ENCODE measurements at regions not wholly inside any gene's neighbourhood (a gene's known extent, or its start where the extent isn't known, plus 50 kb on each side); places are given as distances from the start of the nearest gene placed in this dataset.

- H3K27me3 ChIP-seq (ENCODE audit: insufficient read depth, low read length, poor library complexity, severe bottlenecking): no peaks in the 10 kb centered on the region
- no peaks in the 10 kb centered on the region for H3K9me2 ChIP-seq (replicated peaks; ENCODE audit: low read depth, low read length)
- H3K4me2 ChIP-seq (ENCODE audit: low read depth, low read length, poor library complexity, severe bottlenecking): no peak overlapping the region
- H3K9me3 ChIP-seq (ENCODE audit: insufficient read depth, low read depth, low read length): no peaks in the 10 kb centered on the region
- TF ChIP-seq CTCF (conservative IDR thresholded peaks at IDR 0.05; ENCODE audit: low read length) (no peak), EZH2phosphoT487 (IDR thresholded peaks at IDR 0.05; ENCODE audit: borderline replicate concordance) (no peak)
- H3K79me2 ChIP-seq (ENCODE audit: insufficient read depth, low read length): no peaks in the 10 kb centered on the region
- H3K4me3 ChIP-seq (ENCODE audit: low read length, poor library complexity, severe bottlenecking): no peak overlapping the region
- H2AFZ ChIP-seq (ENCODE audit: low read length): no peak overlapping the region
- H3F3A ChIP-seq (ENCODE audit: low read depth): no peaks in the 10 kb centered on the region
- no peaks in the 10 kb centered on the region for H3K36me3 ChIP-seq (ENCODE audit: insufficient read depth, low read length)
- no peaks in the 10 kb centered on the region for H4K20me1 ChIP-seq (ENCODE audit: insufficient read depth, low read length, poor library complexity, severe bottlenecking)
- no peak overlapping the region for H3K9ac ChIP-seq (ENCODE audit: low read depth, low read length, poor library complexity, severe bottlenecking)
- no peaks in the 10 kb centered on the region for H3K4me1 ChIP-seq (ENCODE audit: insufficient read depth, low read length, poor library complexity, severe bottlenecking)
Observed at GRCh38 chr4:176945334-176945733, 152.6 kb upstream of the VEGFC start.

- no peaks in the 10 kb centered on the region for H3K4me1 ChIP-seq (ENCODE audit: insufficient read depth, low read length, poor library complexity, severe bottlenecking)
- no peak overlapping the region for H3K4me2 ChIP-seq (ENCODE audit: low read depth, low read length, poor library complexity, severe bottlenecking)
- TF ChIP-seq CTCF (conservative IDR thresholded peaks at IDR 0.05; ENCODE audit: low read length) (no peak), EZH2phosphoT487 (IDR thresholded peaks at IDR 0.05; ENCODE audit: borderline replicate concordance) (no peak)
- H3K36me3 ChIP-seq (ENCODE audit: insufficient read depth, low read length): no peaks in the 10 kb centered on the region
- no peaks in the 10 kb centered on the region for H4K20me1 ChIP-seq (ENCODE audit: insufficient read depth, low read length, poor library complexity, severe bottlenecking)
- H3K79me2 ChIP-seq (ENCODE audit: insufficient read depth, low read length): no peaks in the 10 kb centered on the region
- H3K9ac ChIP-seq (ENCODE audit: low read depth, low read length, poor library complexity, severe bottlenecking): no peak overlapping the region
- no peak overlapping the region for H3K4me3 ChIP-seq (ENCODE audit: low read length, poor library complexity, severe bottlenecking)
- H3F3A ChIP-seq (ENCODE audit: low read depth): no peaks in the 10 kb centered on the region
- no peak overlapping the region for H2AFZ ChIP-seq (ENCODE audit: low read length)
- H3K27me3 ChIP-seq (ENCODE audit: insufficient read depth, low read length, poor library complexity, severe bottlenecking): no peaks in the 10 kb centered on the region
- no peaks in the 10 kb centered on the region for H3K9me3 ChIP-seq (ENCODE audit: insufficient read depth, low read depth, low read length)
- no peaks in the 10 kb centered on the region for H3K9me2 ChIP-seq (replicated peaks; ENCODE audit: low read depth, low read length)
Observed at GRCh38 chr4:176949029-176949428, 156.3 kb upstream of the VEGFC start.

- Histone ChIP-seq H3K4me2 (ENCODE audit: low read depth, low read length, poor library complexity, severe bottlenecking) (no peak overlapping the region), H3K36me3 (ENCODE audit: insufficient read depth, low read length) (no peaks in the 10 kb centered on the region), H3K9ac (ENCODE audit: low read depth, low read length, poor library complexity, severe bottlenecking) (no peak overlapping the region), H2AFZ (ENCODE audit: low read length) (no peak overlapping the region), H3K27me3 (ENCODE audit: insufficient read depth, low read length, poor library complexity, severe bottlenecking) (no peaks in the 10 kb centered on the region), H3K79me2 (ENCODE audit: insufficient read depth, low read length) (no peaks in the 10 kb centered on the region), H3F3A (ENCODE audit: low read depth) (no peaks in the 10 kb centered on the region), H3K9me3 (ENCODE audit: insufficient read depth, low read depth, low read length) (no peaks in the 10 kb centered on the region; the same call in 1 of the 2 replicates), H3K4me1 (ENCODE audit: insufficient read depth, low read length, poor library complexity, severe bottlenecking) (no peaks in the 10 kb centered on the region), H3K9me2 (replicated peaks; ENCODE audit: low read depth, low read length) (no peaks in the 10 kb centered on the region), H4K20me1 (ENCODE audit: insufficient read depth, low read length, poor library complexity, severe bottlenecking) (no peaks in the 10 kb centered on the region), H3K4me3 (ENCODE audit: low read length, poor library complexity, severe bottlenecking) (no peak overlapping the region)
- TF ChIP-seq EZH2phosphoT487 (IDR thresholded peaks at IDR 0.05; ENCODE audit: borderline replicate concordance): no peak
- no peak for TF ChIP-seq CTCF (conservative IDR thresholded peaks at IDR 0.05; ENCODE audit: low read length)
Observed at GRCh38 chr4:176953021-176953420, 160.3 kb upstream of the VEGFC start.

Data from Loucy (cell line).